CD8-positive, alpha-beta memory T cell (primary cell): ENCODE measurements at regions not wholly inside any gene's neighbourhood (a gene's known extent, or its start where the extent isn't known, plus 50 kb on each side); places are given as distances from the start of the nearest gene placed in this dataset.
A peak's percentile ranks its signal among the peaks of the same experiment; 100 is the strongest.

Experiments
- CTCF ChIA-PET: fragments of 350-600 bp; sonication (Branson Sonifier 250); formaldehyde crosslinking; loops from one replicate; lab custom pipeline; 2021; ENCODE audit warnings: antibody characterized with exemption; lab: Charles Lee
- POLR2A ChIA-PET: fragments of 350-600 bp; sonication (Branson Sonifier 250); formaldehyde crosslinking; loops from one replicate; lab custom pipeline; 2021; ENCODE audit warnings: antibody characterized with exemption; lab: Charles Lee
- DNase-seq, 5 donors: peaks; one replicate each; pipeline versions ENCODE4 v3.0.0 to v3.0.0-alpha.2; 2020 to 2022; ENCODE audit warnings: mixed read lengths in 1 of 5
- H3K27ac ChIP-seq: one replicate; pipeline ENCODE4 v1.7.0; 2013; ENCODE audit warnings: low read depth, mild to moderate bottlenecking, low read length, moderate library complexity
- H3K27me3 ChIP-seq: 2 replicates; pipeline ENCODE4 v1.7.0; 2013; ENCODE audit warnings: low read length, mild to moderate bottlenecking; ENCODE audit not compliant: insufficient read depth, poor library complexity, severe bottlenecking
- H3K36me3 ChIP-seq: 2 replicates; pipeline ENCODE4 v1.7.0; 2013; ENCODE audit warnings: mild to moderate bottlenecking, low read length, moderate library complexity; ENCODE audit not compliant: insufficient read depth
- H3K4me1 ChIP-seq: 2 replicates; pipeline ENCODE4 v1.7.0; 2013; ENCODE audit warnings: mild to moderate bottlenecking, low read length, moderate library complexity; ENCODE audit not compliant: insufficient read depth
- H3K4me3 ChIP-seq: 2 replicates; pipeline ENCODE4 v1.7.0; 2013; ENCODE audit warnings: mild to moderate bottlenecking, low read length
- H3K9me3 ChIP-seq: 2 replicates; pipeline ENCODE4 v1.7.0; 2013; ENCODE audit warnings: mild to moderate bottlenecking, low read length
- H3K27ac Mint-ChIP-seq, 8 donors: one replicate each; pipeline ENCODE4 v1.8.0; 2020 to 2021; ENCODE audit warnings: mixed read lengths in 8 of 8, mild to moderate bottlenecking in 6 of 8, inconsistent platforms in 3 of 8, moderate library complexity in 3 of 8
- H3K27me3 Mint-ChIP-seq, 2 donors: one replicate each; pipeline ENCODE4 v1.8.0; 2020 to 2021; ENCODE audit warnings: mixed read lengths in 2 of 2, mild to moderate bottlenecking in 1 of 2, moderate library complexity in 1 of 2
- H3K36me3 Mint-ChIP-seq, 3 donors: one replicate each; pipeline ENCODE4 v1.8.0; 2020 to 2021; ENCODE audit warnings: mixed read lengths in 3 of 3, inconsistent platforms in 1 of 3, mild to moderate bottlenecking in 1 of 3
- H3K4me1 Mint-ChIP-seq, 3 donors: one replicate each; pipeline ENCODE4 v1.8.0; 2020 to 2021; ENCODE audit warnings: mixed read lengths in 3 of 3, inconsistent platforms in 1 of 3, mild to moderate bottlenecking in 1 of 3
- H3K4me3 Mint-ChIP-seq, 7 donors: one replicate each; pipeline ENCODE4 v1.8.0; 2020 to 2021; ENCODE audit warnings: mixed read lengths in 7 of 7, mild to moderate bottlenecking in 6 of 7, moderate library complexity in 4 of 7, inconsistent platforms in 2 of 7
- H3K9me3 Mint-ChIP-seq, 5 donors: one replicate each; pipeline ENCODE4 v1.8.0; 2020 to 2022; ENCODE audit warnings: mixed read lengths in 5 of 5, mild to moderate bottlenecking in 3 of 5, moderate library complexity in 2 of 5, inconsistent platforms in 1 of 5

DNA sequence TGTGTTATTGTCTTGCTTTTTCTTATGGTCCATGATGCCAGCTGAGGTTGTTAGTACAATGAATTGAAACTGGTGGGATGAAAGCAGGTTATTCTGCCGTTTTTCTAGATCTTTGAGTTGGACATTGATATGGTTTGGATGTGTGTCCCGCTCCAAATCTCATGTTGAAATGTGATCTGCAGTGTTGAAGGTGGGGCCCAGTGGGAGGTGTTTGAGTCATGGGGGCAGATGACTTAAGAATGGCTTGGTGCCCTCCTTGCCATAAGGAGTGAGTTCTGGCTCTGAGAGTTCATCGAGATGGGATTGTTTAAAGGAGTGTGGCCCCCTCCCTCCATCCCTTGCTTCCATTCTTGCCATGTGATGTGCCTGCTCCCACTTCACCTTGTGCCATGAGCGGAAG, 80.3 kb upstream of the PIAS1 start:
- H3K9me3 ChIP-seq = no peaks in the 10 kb centered on the region
- H3K9me3 Mint-ChIP-seq = peaks cover 0 to 1% (median 0%) of the 10 kb centered on the region in 5 donors
- no peak for DNase-seq
- ChIA-PET CTCF (no interaction called here), POLR2A (no interaction called here)
- H3K27ac Mint-ChIP-seq = no peak overlapping the region
- H3K36me3 Mint-ChIP-seq = peaks cover 0 to 5% (median 0%) of the 10 kb centered on the region in 3 donors
- H3K4me3 ChIP-seq = no peak overlapping the region
- peaks cover 12 to 35% of the 10 kb centered on the region in 2 donors for H3K27me3 Mint-ChIP-seq
- H3K4me1 ChIP-seq = no peaks in the 10 kb centered on the region
- no peaks in the 10 kb centered on the region for H3K36me3 ChIP-seq
- H3K4me1 Mint-ChIP-seq = peaks cover 0 to 2% (median 0%) of the 10 kb centered on the region in 3 donors
- no peak overlapping the region for H3K27ac ChIP-seq
- no peaks in the 10 kb centered on the region for H3K27me3 ChIP-seq
- H3K4me3 Mint-ChIP-seq = no peak overlapping the region

DNA sequence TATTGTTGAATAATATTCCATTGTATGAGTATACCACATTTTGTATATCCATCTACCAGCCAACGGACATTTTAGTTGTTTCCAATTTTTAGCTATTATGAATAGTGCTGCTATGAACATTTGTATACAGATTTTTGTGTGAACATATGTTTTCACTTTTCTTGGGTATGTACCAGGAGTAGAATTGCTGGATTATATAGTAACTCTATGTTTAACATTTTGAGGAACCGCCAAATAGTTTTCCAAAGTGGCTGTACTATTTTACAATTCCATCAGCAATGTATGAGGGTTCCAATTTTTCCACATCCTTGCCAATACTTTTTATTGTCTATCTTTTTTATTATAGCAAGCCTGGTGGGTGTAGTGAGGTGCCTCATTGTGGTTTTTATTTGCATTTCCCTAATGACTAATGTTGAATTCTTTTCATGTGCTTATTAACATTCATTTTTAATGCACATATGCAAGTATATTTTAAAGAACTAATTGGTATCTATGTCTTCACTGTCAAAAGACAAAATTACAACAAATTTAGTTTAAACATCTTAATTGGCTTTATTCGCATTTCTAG, 77.5 kb upstream of the PIAS1 start:
- Mint-ChIP-seq H3K27me3 (peaks cover 6 to 13% of the 10 kb centered on the region in 2 donors), H3K4me3 (no peak overlapping the region)
- no peak overlapping the region for H3K4me3 ChIP-seq

DNA sequence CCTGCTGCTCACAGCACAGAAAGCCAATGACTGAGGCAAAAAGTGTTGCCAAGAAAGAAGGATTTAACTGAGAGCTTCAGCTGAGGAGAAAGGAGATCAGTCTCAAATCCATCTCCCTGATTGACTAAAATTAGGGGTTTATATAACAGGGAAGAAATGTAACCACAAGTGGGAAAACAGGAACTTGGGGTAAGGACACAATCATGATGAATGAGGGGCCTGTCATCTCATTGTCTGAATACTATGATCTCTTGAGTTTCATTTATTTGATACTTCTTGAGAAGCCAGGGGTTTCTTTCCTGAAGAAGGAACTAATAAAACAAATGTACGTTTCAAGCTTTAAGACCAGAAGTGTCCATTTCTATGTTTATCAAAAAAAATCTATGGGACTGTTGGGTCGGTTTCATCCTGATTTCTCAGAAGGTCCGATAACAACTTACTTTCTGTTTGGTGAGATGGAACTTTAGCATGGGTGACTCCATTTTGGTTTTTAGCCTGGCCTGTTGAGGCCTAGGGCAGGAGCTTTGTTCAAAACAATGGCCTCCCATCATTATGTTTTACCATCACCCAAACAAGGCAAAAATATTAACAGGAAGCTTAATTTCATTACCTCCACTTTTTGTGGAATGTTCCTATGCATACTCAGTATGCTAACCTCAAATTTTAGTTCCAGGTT, 76.6 kb upstream of the PIAS1 start:
- DNase-seq = no peak
- H3K36me3 Mint-ChIP-seq = peaks cover 0 to 5% (median 0%) of the 10 kb centered on the region in 3 donors
- ChIA-PET CTCF (no interaction called here), POLR2A (no interaction called here)
- no peak overlapping the region for H3K4me3 Mint-ChIP-seq
- H3K27ac Mint-ChIP-seq = no peak overlapping the region
- H3K27me3 Mint-ChIP-seq = peaks cover 2 to 6% of the 10 kb centered on the region in 2 donors
- H3K4me1 ChIP-seq = no peaks in the 10 kb centered on the region
- no peaks in the 10 kb centered on the region for H3K36me3 ChIP-seq
- no peaks in the 10 kb centered on the region for H3K9me3 ChIP-seq
- H3K4me1 Mint-ChIP-seq = no peaks in the 10 kb centered on the region
- peaks cover 0 to 2% (median 0%) of the 10 kb centered on the region in 5 donors for H3K9me3 Mint-ChIP-seq
- H3K27ac ChIP-seq = no peak overlapping the region
- H3K4me3 ChIP-seq = no peak overlapping the region
- H3K27me3 ChIP-seq = no peaks in the 10 kb centered on the region

More for the DNA sequence above, 77.5 kb upstream of the PIAS1 start:
- ChIA-PET POLR2A (no interaction called here), CTCF (no interaction called here)
- no peak for DNase-seq
- no peaks in the 10 kb centered on the region for H3K27me3 ChIP-seq
- H3K27ac Mint-ChIP-seq = no peak overlapping the region
- H3K4me1 Mint-ChIP-seq = no peaks in the 10 kb centered on the region
- H3K36me3 Mint-ChIP-seq = peaks cover 0 to 5% (median 0%) of the 10 kb centered on the region in 3 donors
- H3K36me3 ChIP-seq = no peaks in the 10 kb centered on the region
- no peaks in the 10 kb centered on the region for H3K4me1 ChIP-seq
- H3K9me3 Mint-ChIP-seq = peaks cover 0 to 2% (median 0%) of the 10 kb centered on the region in 5 donors
- H3K27ac ChIP-seq = no peak overlapping the region
- no peaks in the 10 kb centered on the region for H3K9me3 ChIP-seq

DNA sequence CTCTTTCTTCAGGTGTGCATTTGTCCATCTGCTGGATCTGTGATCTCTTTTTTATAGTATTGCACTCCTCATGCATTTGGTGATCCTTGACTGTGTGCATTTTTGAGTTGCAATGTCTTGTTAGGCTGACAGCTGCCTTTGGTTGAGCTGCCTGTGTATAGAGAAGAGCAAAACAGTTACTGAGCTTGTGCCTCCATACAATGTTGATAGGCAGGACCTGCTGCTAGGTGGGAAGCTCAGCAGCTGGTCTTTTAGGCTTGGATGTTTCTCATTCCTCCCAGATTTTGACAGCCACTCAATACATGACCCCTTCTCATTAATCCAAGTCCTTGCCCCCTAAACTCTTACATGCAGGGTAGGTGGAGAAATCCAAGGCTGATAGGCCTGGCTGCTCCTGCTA, 74.8 kb upstream of the PIAS1 start:
- POLR2A ChIA-PET = no interaction called here
- CTCF ChIA-PET = no interaction called here
- H3K4me1 Mint-ChIP-seq = no peaks in the 10 kb centered on the region
- peaks cover 0 to 5% (median 0%) of the 10 kb centered on the region in 3 donors for H3K36me3 Mint-ChIP-seq
- peak overlapping the region in 1 of 8 donors; percentile 1 for H3K27ac Mint-ChIP-seq
- Histone ChIP-seq H3K27ac (no peak overlapping the region), H3K9me3 (no peaks in the 10 kb centered on the region), H3K4me1 (no peaks in the 10 kb centered on the region), H3K36me3 (no peaks in the 10 kb centered on the region), H3K27me3 (no peaks in the 10 kb centered on the region), H3K4me3 (no peak overlapping the region)
- H3K27me3 Mint-ChIP-seq = peaks cover 2 to 3% of the 10 kb centered on the region in 2 donors
- no peak for DNase-seq
- H3K9me3 Mint-ChIP-seq = peaks cover 0 to 2% (median 0%) of the 10 kb centered on the region in 5 donors
- H3K4me3 Mint-ChIP-seq = no peak overlapping the region

DNA sequence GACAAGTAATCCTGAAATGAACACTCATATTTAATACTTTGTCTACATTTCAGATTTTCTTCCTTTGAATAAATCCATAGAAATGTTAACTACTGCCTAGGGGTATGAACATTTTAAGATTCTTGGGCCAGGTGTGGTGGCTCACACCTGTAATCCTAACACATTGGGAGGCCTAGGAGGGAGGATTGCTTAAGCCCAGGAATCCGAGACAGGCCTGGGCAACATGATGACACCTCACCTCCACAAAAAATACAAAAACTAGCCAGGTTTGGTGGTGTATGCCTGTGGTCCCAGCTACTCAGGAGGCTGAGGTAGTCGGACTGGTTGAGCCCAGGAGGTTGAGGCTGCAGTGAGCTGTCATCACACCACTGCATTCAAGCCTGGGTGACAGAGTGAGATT, 73.9 kb upstream of the PIAS1 start:
- Histone ChIP-seq H3K36me3 (no peaks in the 10 kb centered on the region), H3K4me1 (no peaks in the 10 kb centered on the region), H3K27ac (no peak overlapping the region), H3K9me3 (no peaks in the 10 kb centered on the region), H3K27me3 (no peaks in the 10 kb centered on the region), H3K4me3 (no peak overlapping the region)
- Mint-ChIP-seq H3K36me3 (peaks cover 0 to 5% (median 0%) of the 10 kb centered on the region in 3 donors), H3K4me3 (peak overlapping the region in 1 of 7 donors; percentile 38), H3K27ac (no peak overlapping the region), H3K27me3 (peaks cover 2 to 3% of the 10 kb centered on the region in 2 donors), H3K4me1 (no peaks in the 10 kb centered on the region), H3K9me3 (peaks cover 0 to 2% (median 0%) of the 10 kb centered on the region in 5 donors)
- DNase-seq = no peak
- ChIA-PET POLR2A (no interaction called here), CTCF (no interaction called here)

DNA sequence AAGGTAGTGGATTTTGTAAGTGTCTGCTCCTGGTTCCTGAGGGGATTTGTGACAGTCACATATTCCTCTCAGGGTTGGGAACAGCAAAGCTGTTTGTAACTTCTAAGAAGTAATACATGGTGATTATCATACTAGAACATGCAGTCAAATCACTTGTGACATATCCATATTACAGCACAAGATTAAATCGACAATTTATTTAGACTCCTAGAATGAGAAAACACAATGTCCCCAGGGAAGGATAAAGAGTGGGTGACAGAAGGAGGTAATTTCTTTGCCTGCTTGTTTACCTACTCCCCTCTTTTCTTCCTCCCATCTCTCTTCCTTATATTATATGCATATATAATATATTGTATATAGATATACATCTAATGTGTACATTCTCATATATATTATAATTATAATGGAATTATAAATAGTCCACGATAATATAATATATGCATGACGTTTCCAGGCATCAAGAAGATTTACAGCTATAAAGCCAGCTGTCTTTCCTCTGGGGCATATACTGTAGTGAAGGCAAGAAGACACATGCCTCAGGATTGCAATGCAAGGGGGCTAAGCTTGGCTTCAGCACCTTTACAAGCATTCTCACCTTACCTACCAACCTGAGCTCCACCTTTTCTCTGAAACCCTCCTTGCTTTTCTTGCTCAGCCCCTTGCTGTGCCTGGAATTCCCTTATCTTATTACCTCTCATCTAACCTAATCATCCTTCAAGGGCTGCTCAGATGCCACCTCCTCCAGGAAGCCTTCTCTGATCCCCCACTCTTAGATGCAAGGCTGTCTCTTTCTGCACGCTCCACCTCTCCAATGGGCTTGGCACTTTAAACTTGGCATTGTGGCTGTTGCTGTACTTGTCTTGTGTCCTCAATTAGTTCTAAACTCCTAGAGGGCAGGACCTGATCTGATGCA, 73.1 kb upstream of the PIAS1 start:
- peaks cover 0 to 4% (median 0%) of the 10 kb centered on the region in 3 donors for H3K36me3 Mint-ChIP-seq
- Histone ChIP-seq H3K4me1 (no peaks in the 10 kb centered on the region), H3K27ac (no peak overlapping the region), H3K4me3 (no peak overlapping the region), H3K27me3 (no peaks in the 10 kb centered on the region), H3K9me3 (no peaks in the 10 kb centered on the region), H3K36me3 (no peaks in the 10 kb centered on the region)
- H3K4me3 Mint-ChIP-seq = no peak overlapping the region
- ChIA-PET CTCF (interaction anchor here (1.6 kb wide), 1 partner anchor 11 kb away, joined by 3 read pairs; no protein-coding TSS in a partner anchor), POLR2A (no interaction called here)
- no peak for DNase-seq
- peaks cover 0 to 2% (median 0%) of the 10 kb centered on the region in 5 donors for H3K9me3 Mint-ChIP-seq
- H3K27me3 Mint-ChIP-seq = peaks cover 2% of the 10 kb centered on the region in 2 donors
- no peak overlapping the region for H3K27ac Mint-ChIP-seq
- H3K4me1 Mint-ChIP-seq = no peaks in the 10 kb centered on the region

DNA sequence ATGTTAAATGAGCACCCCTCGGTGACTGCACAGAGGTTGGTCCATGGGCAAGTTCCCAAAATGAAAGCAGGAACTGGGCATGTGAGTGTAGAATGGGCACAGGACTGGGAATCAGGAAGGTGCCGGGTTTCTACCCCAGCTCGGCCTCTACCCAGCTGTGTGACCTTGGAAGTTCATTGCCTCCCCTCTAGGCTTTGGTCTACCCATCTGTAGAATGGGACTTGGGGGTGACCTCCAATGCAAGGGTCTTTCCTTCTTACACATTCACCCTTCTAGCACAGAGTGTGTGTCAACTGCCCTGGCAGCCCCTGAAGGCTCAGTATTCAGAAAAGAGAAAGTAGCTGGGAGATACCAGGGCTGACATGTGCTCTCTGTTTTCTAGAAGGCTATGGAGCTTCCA, 72.3 kb upstream of the PIAS1 start:
- no peak overlapping the region for H3K27ac Mint-ChIP-seq
- peaks cover 0 to 2% of the 10 kb centered on the region in 2 donors for H3K27me3 Mint-ChIP-seq
- H3K9me3 ChIP-seq = no peaks in the 10 kb centered on the region
- no peak for DNase-seq
- H3K4me1 Mint-ChIP-seq = no peaks in the 10 kb centered on the region
- POLR2A ChIA-PET = no interaction called here
- H3K4me3 ChIP-seq = no peak overlapping the region
- CTCF ChIA-PET = interaction anchor here (1.6 kb wide), 1 partner anchor 10 kb away, joined by 3 read pairs; no protein-coding TSS in a partner anchor
- H3K27ac ChIP-seq = no peak overlapping the region
- H3K36me3 Mint-ChIP-seq = no peaks in the 10 kb centered on the region
- no peaks in the 10 kb centered on the region for H3K36me3 ChIP-seq
- H3K27me3 ChIP-seq = no peaks in the 10 kb centered on the region
- peaks cover 0 to 2% (median 0%) of the 10 kb centered on the region in 5 donors for H3K9me3 Mint-ChIP-seq
- H3K4me1 ChIP-seq = no peaks in the 10 kb centered on the region
- H3K4me3 Mint-ChIP-seq = no peak overlapping the region
